HPDE6-E6E7 (cell line): ENCODE measurements at regions not wholly inside any gene's neighbourhood (a gene's known extent, or its start where the extent isn't known, plus 50 kb on each side); places are given as distances from the start of the nearest gene placed in this dataset.
A peak's percentile ranks its signal among the peaks of the same experiment; 100 is the strongest.
"Not testable (repeated sequence)": the region's sequence is repeated elsewhere in the genome, so short reads cannot be mapped to it uniquely, and the experiment has no call there.

Source experiments
- DNase-seq: peaks from one replicate; pipeline ENCODE4 v3.0.0; 2011; ENCODE audit warnings: missing footprints; ENCODE audit errors: extremely low spot score

GRCh38 chr13:68675209-68675608 is 1432.4 kb upstream of the ATXN8OS start:
- DNase-seq: no peak

GRCh38 chr13:68667863-68668262 is 1437.7 kb upstream of the PCDH9 start:
- no peak for DNase-seq

GRCh38 chr13:68666774-68667397 is 1436.8 kb upstream of the PCDH9 start:
- no peak for DNase-seq

- no peak for DNase-seq
Observed at GRCh38 chr13:68645814-68646213, 1415.7 kb upstream of the PCDH9 start.

GRCh38 chr13:68644611-68645010 is 1414.5 kb upstream of the PCDH9 start:
- no peak for DNase-seq

GRCh38 chr13:68636784-68637183 is 1406.6 kb upstream of the PCDH9 start:
- DNase-seq: no peak

GRCh38 chr13:68628994-68629393 is 1398.9 kb upstream of the PCDH9 start:
- DNase-seq: no peak

GRCh38 chr13:68627379-68627778 is 1397.2 kb upstream of the PCDH9 start:
- no peak for DNase-seq

- DNase-seq: no peak
Observed at GRCh38 chr13:68616600-68617222, 1386.6 kb upstream of the PCDH9 start.

- DNase-seq: no peak
Observed at GRCh38 chr13:68609661-68610060, 1379.5 kb upstream of the PCDH9 start.

- DNase-seq: no peak
Observed at GRCh38 chr13:68608147-68608546, 1378.0 kb upstream of the PCDH9 start.

GRCh38 chr13:68597641-68598040 is 1367.5 kb upstream of the PCDH9 start:
- DNase-seq: no peak

- no peak for DNase-seq
Observed at GRCh38 chr13:68588623-68589022, 1358.5 kb upstream of the PCDH9 start.

GRCh38 chr13:68584776-68585175 is 1354.6 kb upstream of the PCDH9 start:
- DNase-seq: no peak

- no peak for DNase-seq
Observed at GRCh38 chr13:68574053-68574452, 1343.9 kb upstream of the PCDH9 start.

GRCh38 chr13:68551701-68552522 is 1321.8 kb upstream of the PCDH9 start:
- peak; percentile 27 for DNase-seq

GRCh38 chr13:68550330-68550729 is 1320.2 kb upstream of the PCDH9 start:
- DNase-seq: no peak

GRCh38 chr13:68540244-68540643 is 1310.1 kb upstream of the PCDH9 start:
- DNase-seq: no peak

GRCh38 chr13:68535329-68535728 is 1305.2 kb upstream of the PCDH9 start:
- no peak for DNase-seq

- DNase-seq: not testable (repeated sequence)
Observed at GRCh38 chr13:68527167-68527566, 1297.0 kb upstream of the PCDH9 start.

- no peak for DNase-seq
Observed at GRCh38 chr13:68523838-68524424, 1293.8 kb upstream of the PCDH9 start.

GRCh38 chr13:68522184-68522583 is 1292.0 kb upstream of the PCDH9 start:
- DNase-seq: no peak
